GM21737 (cell line): ENCODE measurements at regions not wholly inside any gene's neighbourhood (a gene's known extent, or its start where the extent isn't known, plus 50 kb on each side); places are given as distances from the start of the nearest gene placed in this dataset.

Experiments
- ATAC-seq: cut with Tn5 transposase; IDR thresholded peaks from one replicate; pipeline ENCODE4 v1.9.1; 2021; ENCODE audit warnings: mild to moderate bottlenecking, moderate library complexity; ENCODE audit not compliant: unreplicated experiment

- ATAC-seq, result no peak
Measured at GRCh38 chr5:22911019-22911418, 57.9 kb upstream of the CDH12 start.

- no peak for ATAC-seq
Measured at GRCh38 chr5:22910523-22910922, 57.4 kb upstream of the CDH12 start.

- no peak for ATAC-seq
Measured at GRCh38 chr5:22908586-22908985, 55.4 kb upstream of the CDH12 start.

GRCh38 chr5:22908129-22908528 is 55.0 kb upstream of the CDH12 start:
- ATAC-seq, result no peak
